ENCODE measurements at regions not wholly inside any gene's neighbourhood (a gene's known extent, or its start where the extent isn't known, plus 50 kb on each side); places are given as distances from the start of the nearest gene placed in this dataset.
"Not testable (repeated sequence)": the region's sequence is repeated elsewhere in the genome, so short reads cannot be mapped to it uniquely, and the experiment has no call there.

DNA sequence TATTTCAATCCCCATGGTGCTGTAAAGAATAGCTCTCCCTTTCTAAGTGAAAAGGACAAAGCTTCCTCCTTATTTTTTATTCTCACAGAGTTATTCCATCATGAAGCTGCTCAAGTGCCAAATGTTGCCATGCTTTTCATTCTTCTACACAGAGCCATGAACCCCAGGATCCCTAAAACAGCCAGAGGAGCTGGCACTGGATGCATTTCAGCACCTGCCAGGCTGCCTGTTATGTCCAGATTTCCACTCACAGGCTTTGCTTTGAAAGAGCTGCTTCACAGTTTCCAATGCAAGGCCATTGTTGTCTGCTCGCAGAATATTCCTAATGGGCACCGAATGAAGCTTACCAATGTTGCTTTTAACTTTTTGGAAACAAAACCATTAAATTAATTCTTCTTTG lies 256.2 kb upstream of the NPSR1 start:
- no peak for DNase-seq

DNA sequence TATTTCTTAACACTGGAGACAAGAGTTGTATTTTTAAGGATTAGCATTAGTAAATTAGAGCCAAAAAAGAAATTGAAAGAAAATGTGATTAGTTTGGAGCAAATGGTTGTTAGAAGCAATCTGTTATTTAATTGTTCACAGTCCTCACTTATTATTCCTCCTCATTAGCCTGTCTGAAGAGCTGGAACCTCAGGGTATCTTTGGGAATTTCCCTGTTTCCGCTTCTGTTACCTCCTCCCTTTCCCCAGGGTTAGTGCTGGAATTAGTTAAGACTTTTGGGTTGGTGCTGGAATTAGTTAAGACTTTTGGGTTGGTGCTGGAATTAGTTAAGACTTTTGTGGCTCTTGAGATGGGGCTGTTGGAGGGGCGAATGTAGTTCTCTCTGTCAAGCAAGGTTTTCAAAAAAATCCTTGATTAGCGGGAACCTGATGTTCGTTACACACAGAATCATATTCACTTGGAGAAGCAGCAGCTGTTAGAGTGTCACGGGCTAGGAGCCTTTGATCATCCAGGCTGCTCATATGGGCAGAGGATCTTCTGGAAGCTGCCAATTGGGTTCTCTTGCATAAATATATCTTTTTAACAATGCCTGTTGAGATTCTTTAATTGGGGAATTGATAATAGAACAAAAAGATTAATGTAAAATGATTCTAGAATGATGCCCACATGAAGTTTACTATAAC lies 251.0 kb upstream of the NPSR1 start:
- no peak for DNase-seq

- no peak for DNase-seq
Measured at GRCh38 chr7:34407586-34407985, 250.4 kb upstream of the NPSR1 start.

DNA sequence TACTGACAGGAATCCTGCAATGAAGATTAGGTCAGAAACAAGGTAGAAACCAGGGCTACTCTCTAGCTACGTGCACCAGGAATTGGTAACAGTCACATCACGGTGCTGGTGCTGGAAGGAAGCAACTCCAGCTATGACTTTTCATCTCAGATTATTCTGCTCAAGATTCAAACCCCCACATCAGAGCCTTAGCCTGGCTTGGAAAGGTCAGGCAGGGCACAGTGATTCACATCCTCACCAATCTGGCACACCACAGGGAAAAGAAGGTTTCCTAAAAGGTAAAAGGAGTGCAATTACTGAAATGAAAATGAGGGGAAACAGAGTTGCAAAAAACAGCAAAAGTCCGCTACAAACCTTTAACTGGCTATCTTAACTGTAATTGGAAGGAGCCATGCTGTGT lies 240.2 kb upstream of the NPSR1 start:
- DNase-seq, result no peak

- DNase-seq, result no peak
Measured at GRCh38 chr7:34421526-34421925, 236.5 kb upstream of the NPSR1 start.

- no peak for DNase-seq
Measured at GRCh38 chr7:34425194-34425593, 232.8 kb upstream of the NPSR1 start.

DNA sequence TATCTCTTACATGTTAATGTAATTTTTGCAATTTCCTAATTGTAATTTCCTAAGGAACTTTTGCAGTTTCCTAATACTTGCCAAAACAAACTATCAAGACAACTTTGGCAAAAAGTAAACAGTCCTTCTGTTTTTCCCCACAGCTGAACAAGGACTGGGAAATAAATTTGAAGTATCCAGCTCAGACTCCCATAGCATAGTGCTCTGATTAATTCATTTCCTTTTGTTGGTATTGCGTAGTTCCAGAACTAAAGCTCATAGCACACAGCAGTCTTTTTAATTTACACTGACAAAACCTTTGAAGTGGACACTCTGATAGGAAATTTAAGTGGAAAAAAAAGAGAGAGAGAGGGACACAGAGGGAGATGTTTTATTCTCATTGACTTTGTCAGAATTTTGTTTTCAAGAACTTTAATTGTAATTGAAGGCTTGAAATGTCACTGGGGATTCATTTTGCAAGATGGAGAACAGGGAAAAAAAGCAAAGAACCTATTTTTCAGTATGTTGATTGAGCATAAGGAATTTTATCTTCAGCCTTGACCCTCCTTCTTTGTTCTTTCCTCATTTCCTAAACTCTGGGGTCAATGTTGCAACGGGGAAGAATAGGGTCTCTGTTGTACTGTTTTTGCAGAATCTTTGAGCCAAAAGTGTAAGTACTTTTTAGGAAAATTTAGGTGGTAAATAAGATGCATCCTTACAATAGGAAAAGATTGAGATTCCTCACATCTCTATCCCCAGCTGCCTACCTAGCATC lies 232.2 kb upstream of the NPSR1 start:
- no peak for DNase-seq

- DNase-seq, result no peak
Measured at GRCh38 chr7:34430456-34430855, 227.6 kb upstream of the NPSR1 start.

DNA sequence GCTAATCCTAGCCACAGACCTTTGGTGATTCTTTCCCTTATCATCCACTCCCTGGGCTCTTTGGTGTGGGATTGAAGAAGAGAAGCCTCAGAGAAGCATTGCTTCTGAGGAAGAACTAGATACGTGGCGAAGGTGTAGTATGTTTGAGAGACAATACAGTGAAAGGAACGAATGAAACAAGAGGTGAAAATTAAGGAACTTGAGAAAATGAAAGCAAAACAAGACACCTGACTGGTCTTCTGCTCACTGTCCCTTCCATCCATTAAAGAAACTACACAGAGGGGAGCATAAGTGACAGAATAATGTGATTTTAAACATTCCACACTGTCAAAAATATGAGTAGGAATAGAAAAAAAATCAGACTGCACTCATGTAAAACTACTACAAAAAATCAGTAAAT lies 219.6 kb upstream of the NPSR1 start:
- no peak for DNase-seq

GRCh38 chr7:34445653-34446052 lies 212.4 kb upstream of the NPSR1 start:
- no peak for DNase-seq

- not testable (repeated sequence) for DNase-seq
Measured at GRCh38 chr7:34448531-34448930, 209.5 kb upstream of the NPSR1 start.

- DNase-seq, result no peak
Measured at GRCh38 chr7:34449765-34450164, 208.3 kb upstream of the NPSR1 start.

- no peak for DNase-seq
Measured at GRCh38 chr7:34451183-34451582, 206.8 kb upstream of the NPSR1 start.

DNA sequence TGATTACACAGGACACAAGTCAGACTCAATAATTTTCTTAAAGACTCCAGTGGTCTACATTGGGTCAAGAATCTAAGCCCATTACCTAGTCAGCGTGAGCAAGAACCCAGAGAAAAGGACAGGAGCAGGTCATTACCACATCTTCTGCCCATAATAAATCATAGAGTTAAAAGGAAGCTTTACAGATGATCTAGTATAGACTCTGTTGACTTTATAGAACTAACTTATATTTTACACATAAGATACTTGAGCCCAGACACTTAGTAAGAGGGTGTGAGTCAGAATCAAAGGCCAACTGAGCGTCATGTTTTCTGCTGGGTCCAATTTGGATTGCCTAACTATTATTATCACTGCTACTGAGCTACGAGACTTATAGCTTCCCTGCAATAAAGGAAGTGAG lies 206.1 kb upstream of the NPSR1 start:
- DNase-seq, result no peak

GRCh38 chr7:34452363-34452762 lies 205.7 kb upstream of the NPSR1 start:
- no peak for DNase-seq

DNA sequence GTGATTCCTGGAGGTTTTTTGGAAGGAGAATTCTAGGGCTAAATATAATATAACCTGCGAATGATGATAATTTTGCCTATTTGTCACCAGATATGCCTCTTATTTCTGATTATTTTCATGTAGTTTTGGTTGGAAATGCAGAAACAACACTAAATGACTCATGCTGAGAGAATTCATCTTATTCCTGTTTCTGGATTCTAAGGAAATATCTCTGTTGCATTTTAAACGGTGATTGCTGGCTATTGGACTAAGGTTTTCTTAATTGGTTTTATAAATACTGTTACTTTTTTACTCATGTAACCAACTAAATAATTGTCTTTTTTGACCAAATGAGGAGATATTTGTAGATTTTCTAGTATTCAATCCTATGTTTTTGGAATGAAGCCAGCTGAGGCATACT lies 204.9 kb upstream of the NPSR1 start:
- DNase-seq, result no peak

DNA sequence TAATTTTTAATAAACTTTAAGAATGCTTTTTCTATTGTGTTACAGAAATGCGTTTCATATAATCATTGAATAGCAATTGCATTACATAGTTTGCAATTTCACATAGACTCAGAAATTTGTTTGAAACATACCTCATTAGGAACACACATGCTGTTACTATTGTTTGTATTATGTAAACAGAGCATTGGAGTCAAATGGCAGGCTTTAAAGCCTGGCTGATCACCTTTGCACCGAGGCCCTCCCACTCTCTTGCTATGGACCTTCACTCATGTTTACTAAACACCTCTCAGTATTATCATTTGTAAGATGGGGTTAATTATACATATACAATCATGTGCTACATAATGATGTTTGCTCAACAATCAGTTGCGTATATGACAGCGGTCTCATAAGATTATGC lies 203.6 kb upstream of the NPSR1 start:
- no peak for DNase-seq

GRCh38 chr7:34457329-34457728 lies 200.7 kb upstream of the NPSR1 start:
- DNase-seq, result no peak

GRCh38 chr7:34463830-34464229 lies 194.2 kb upstream of the NPSR1 start:
- no peak for DNase-seq

DNA sequence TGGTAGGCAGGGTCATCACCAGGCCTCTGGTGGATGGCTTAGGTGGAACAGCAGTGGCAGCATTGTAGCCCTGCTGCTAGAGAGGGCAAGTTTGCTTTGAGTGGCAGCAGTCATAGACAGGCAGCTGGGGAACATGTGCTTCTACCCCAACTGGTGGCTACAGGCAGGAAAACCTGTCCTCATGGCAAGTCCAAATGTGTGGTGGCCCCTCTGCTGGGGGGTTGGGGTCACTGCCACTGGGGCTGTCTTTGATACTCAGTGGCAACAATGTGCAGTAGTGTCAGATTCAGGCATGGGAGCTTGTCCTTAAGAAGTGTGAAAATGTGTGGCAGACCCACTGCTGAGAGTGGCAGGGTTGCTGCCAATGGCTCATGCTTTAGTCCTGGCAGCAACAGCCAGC lies 186.2 kb upstream of the NPSR1 start:
- DNase-seq, result no peak

- DNase-seq, result no peak
Measured at GRCh38 chr7:34486371-34486770, 171.6 kb upstream of the NPSR1 start.

DNA sequence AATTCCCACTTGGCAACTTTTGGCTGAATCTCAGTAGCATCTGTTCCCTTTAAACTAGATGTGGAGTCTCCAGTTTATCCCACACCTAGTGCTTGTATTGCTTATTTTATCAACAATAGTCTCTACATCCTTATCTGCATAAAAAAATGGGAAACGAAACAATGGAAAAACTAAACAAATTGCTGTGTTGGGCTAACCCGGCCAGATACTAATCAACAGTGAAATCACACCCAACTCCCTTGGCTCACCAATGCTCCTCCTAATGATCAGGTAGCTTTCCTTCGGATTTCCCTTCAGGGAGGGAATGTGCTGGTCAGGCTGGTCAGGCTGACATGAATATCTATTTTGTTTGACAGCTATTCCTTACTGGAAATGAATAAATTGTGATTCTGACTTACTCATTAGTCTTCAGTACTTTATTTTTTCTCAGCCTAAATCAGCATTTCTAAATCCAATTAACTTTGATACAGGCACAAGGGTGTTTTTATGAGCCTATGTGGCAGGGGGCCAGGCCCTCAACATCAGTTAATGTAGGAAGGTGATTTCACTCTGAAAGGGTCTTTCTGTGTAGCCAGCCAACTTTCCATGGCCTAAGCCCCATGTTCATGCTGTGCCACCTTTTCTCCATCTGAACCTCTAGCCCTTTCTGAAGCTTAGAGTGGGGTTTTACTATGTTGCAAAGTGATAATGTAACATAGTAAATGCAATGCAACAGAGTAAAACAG lies 170.5 kb upstream of the NPSR1 start:
- DNase-seq, result no peak

- no peak for DNase-seq
Measured at GRCh38 chr7:34488766-34489165, 169.3 kb upstream of the NPSR1 start.

- no peak for DNase-seq
Measured at GRCh38 chr7:34491899-34492298, 166.1 kb upstream of the NPSR1 start.

All from CD4-positive, alpha-beta T cell treated with Interleukin-10 for 1 hour (primary cell).